Suprapubic skin (tissue), 4 donors: ENCODE measurements at regions not wholly inside any gene's neighbourhood (a gene's known extent, or its start where the extent isn't known, plus 50 kb on each side); places are given as distances from the start of the nearest gene placed in this dataset.

Experiments used
- DNase-seq, 2 donors: peaks; one replicate each; pipeline ENCODE4 v3.0.0-alpha.2; 2019; ENCODE audit warnings: low spot score in 2 of 2
- H3K27ac ChIP-seq: fragments of 200-600 bp; sonication (generic); one replicate; pipeline ENCODE4 v1.5.1; 2019
- H3K27me3 ChIP-seq: fragments of 200-600 bp; sonication (generic); one replicate; pipeline ENCODE4 v1.5.1; 2019
- H3K36me3 ChIP-seq: fragments of 200-600 bp; sonication (generic); one replicate; pipeline ENCODE4 v1.5.1; 2019
- H3K4me1 ChIP-seq: fragments of 200-600 bp; sonication (generic); one replicate; pipeline ENCODE4 v1.5.1; 2019
- H3K4me3 ChIP-seq: fragments of 200-600 bp; sonication (generic); one replicate; pipeline ENCODE4 v1.5.1; 2019; ENCODE audit warnings: mild to moderate bottlenecking
- H3K9me3 ChIP-seq: fragments of 200-600 bp; sonication (generic); one replicate; pipeline ENCODE4 v1.5.1; 2019
- CTCF ChIP-seq, 2 donors: fragments of 200-600 bp in 1 of 2; fragments of 450-650 bp in 1 of 2; sonication (generic) in 1 of 2; IDR thresholded peaks; one replicate each; pipeline ENCODE4 v1.5.1; 2016 to 2019; ENCODE audit warnings: antibody characterized with exemption in 2 of 2, mild to moderate bottlenecking in 1 of 2, moderate library complexity in 1 of 2
- EP300 ChIP-seq: sonication (generic); formaldehyde crosslinking; IDR thresholded peaks from one replicate; pipeline ENCODE4 v1.6.1; 2017; ENCODE audit warnings: antibody characterized with exemption
- POLR2A ChIP-seq, 2 donors: fragments of 450-650 bp; IDR thresholded peaks; one replicate each; pipeline ENCODE4 v1.6.1; 2017; ENCODE audit warnings: antibody characterized with exemption in 2 of 2, mild to moderate bottlenecking in 2 of 2, moderate library complexity in 2 of 2
- POLR2AphosphoS5 ChIP-seq, 3 donors: sonication (generic); formaldehyde crosslinking; IDR thresholded peaks; one replicate each; pipeline ENCODE4 v1.6.1; 2017; ENCODE audit warnings: antibody characterized with exemption in 3 of 3
- WGBS: methylation state at CpG from one replicate; pipeline ENCODE4 v1.1.5; 2018; 5-methylcytosine and 5-hydroxymethylcytosine counted together

GRCh38 chr14:66403183-66403582 is 83.0 kb upstream of the CCDC196 start:
- 16% methylated on average over 5 of the region's 5 CpGs for WGBS
- no peak overlapping the region for H3K27ac ChIP-seq
- no peak for DNase-seq
- no peaks in the 10 kb centered on the region for H3K4me1 ChIP-seq
- TF ChIP-seq CTCF (IDR thresholded peaks at IDR 0.05) (no peak), EP300 (no peak), POLR2A (IDR thresholded peaks at IDR 0.05) (no peak), POLR2AphosphoS5 (IDR thresholded peaks at IDR 0.05) (no peak)
- H3K36me3 ChIP-seq: no peaks in the 10 kb centered on the region
- no peaks in the 10 kb centered on the region for H3K27me3 ChIP-seq
- H3K9me3 ChIP-seq: no peaks in the 10 kb centered on the region
- H3K4me3 ChIP-seq: no peak overlapping the region

DNA sequence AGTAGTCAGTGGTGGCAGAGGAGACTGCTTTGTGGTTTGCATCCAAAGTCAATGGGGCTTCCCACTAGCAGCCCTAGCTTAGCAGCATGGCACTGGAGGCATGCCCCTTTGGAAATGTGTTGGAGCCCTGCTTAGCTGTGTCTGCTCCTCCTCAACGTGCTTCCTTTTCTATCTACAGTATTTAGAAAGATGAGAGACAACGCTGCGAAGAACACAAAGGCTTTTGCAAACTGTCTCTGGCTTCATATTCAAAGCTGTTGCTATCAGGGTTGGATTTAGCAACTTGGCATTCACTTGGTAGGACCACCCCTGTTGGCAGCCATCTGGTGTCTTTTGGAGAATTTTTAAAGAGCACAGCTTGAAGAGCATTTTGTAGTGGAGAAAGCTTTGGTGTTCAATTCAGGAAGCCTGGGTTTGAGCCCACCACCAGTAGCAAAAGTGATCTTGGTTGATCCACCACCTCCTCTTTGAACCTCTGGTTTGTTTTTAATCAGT is 82.1 kb upstream of the CCDC196 start:
- Histone ChIP-seq H3K4me1 (no peaks in the 10 kb centered on the region), H3K27ac (no peak overlapping the region), H3K4me3 (no peak overlapping the region), H3K9me3 (no peaks in the 10 kb centered on the region), H3K27me3 (no peaks in the 10 kb centered on the region), H3K36me3 (no peaks in the 10 kb centered on the region)
- TF ChIP-seq EP300 (no peak), POLR2A (IDR thresholded peaks at IDR 0.05) (no peak), POLR2AphosphoS5 (IDR thresholded peaks at IDR 0.05) (no peak), CTCF (IDR thresholded peaks at IDR 0.05) (no peak)
- 84% methylated on average over 3 of the region's 3 CpGs for WGBS
- no peak for DNase-seq

GRCh38 chr14:66405158-66405557 is 81.0 kb upstream of the CCDC196 start:
- no peak overlapping the region for H3K27ac ChIP-seq
- H3K4me3 ChIP-seq: no peak overlapping the region
- 85% methylated on average over 1 of the region's 1 CpG for WGBS
- DNase-seq: no peak
- no peaks in the 10 kb centered on the region for H3K4me1 ChIP-seq
- TF ChIP-seq POLR2A (IDR thresholded peaks at IDR 0.05) (no peak), EP300 (no peak), CTCF (IDR thresholded peaks at IDR 0.05) (no peak), POLR2AphosphoS5 (IDR thresholded peaks at IDR 0.05) (no peak)
- H3K27me3 ChIP-seq: no peaks in the 10 kb centered on the region
- no peaks in the 10 kb centered on the region for H3K36me3 ChIP-seq
- H3K9me3 ChIP-seq: no peaks in the 10 kb centered on the region

- Histone ChIP-seq H3K36me3 (no peaks in the 10 kb centered on the region), H3K27ac (no peak overlapping the region), H3K4me3 (no peak overlapping the region), H3K4me1 (no peaks in the 10 kb centered on the region), H3K9me3 (no peaks in the 10 kb centered on the region), H3K27me3 (no peaks in the 10 kb centered on the region)
- no peak for DNase-seq
- no peak for TF ChIP-seq POLR2A (IDR thresholded peaks at IDR 0.05)
- no peak for TF ChIP-seq CTCF (IDR thresholded peaks at IDR 0.05)
- TF ChIP-seq EP300: no peak
- TF ChIP-seq POLR2AphosphoS5 (IDR thresholded peaks at IDR 0.05): no peak
These were observed 72.3 kb upstream of the CCDC196 start for GRCh38 chr14:66413901-66414300.

- Histone ChIP-seq H3K27me3 (no peaks in the 10 kb centered on the region), H3K4me1 (no peaks in the 10 kb centered on the region), H3K4me3 (no peak overlapping the region), H3K36me3 (no peaks in the 10 kb centered on the region), H3K9me3 (no peaks in the 10 kb centered on the region), H3K27ac (no peak overlapping the region)
- no peak for DNase-seq
- WGBS: 100% methylated on average over 1 of the region's 1 CpG
- TF ChIP-seq EP300: no peak
- TF ChIP-seq POLR2A (IDR thresholded peaks at IDR 0.05): no peak
- TF ChIP-seq POLR2AphosphoS5 (IDR thresholded peaks at IDR 0.05): no peak
- TF ChIP-seq CTCF (IDR thresholded peaks at IDR 0.05): no peak
These were observed 71.7 kb upstream of the CCDC196 start for GRCh38 chr14:66414511-66414910.
